Natural killer cell (primary cell): ENCODE measurements at regions not wholly inside any gene's neighbourhood (a gene's known extent, or its start where the extent isn't known, plus 50 kb on each side); places are given as distances from the start of the nearest gene placed in this dataset.

Experiments used
- ATAC-seq, 3 donors: fragments of 150-1000 bp in 2 of 3; fragments of 200-7000 bp in 1 of 3; cut with Tn5 transposase; 1 replicate in 1 of 3; 2 replicates in 2 of 3; pipeline ENCODE4 v1.10.0; 2021; ENCODE audit warnings: mild to moderate bottlenecking in 2 of 3, moderate library complexity in 2 of 3
- DNase-seq, 2 donors: peaks; one replicate each; pipeline versions ENCODE4 v3.0.0 to v3.0.0-alpha.2; 2013 to 2021; ENCODE audit warnings: mixed read lengths in 1 of 2
- H3K27ac ChIP-seq: one replicate; pipeline ENCODE4 v1.5.1; 2013; ENCODE audit warnings: mild to moderate bottlenecking, low read length
- H3K27me3 ChIP-seq: one replicate; pipeline ENCODE4 v1.6.1; 2013; ENCODE audit warnings: low read length; ENCODE audit not compliant: control insufficient read depth, insufficient read depth
- H3K36me3 ChIP-seq: one replicate; pipeline ENCODE4 v1.6.1; 2013; ENCODE audit warnings: low read length; ENCODE audit not compliant: control insufficient read depth, insufficient read depth
- H3K4me1 ChIP-seq: one replicate; pipeline ENCODE4 v1.6.1; 2013; ENCODE audit warnings: low read length; ENCODE audit not compliant: control insufficient read depth, insufficient read depth
- H3K4me3 ChIP-seq: one replicate; pipeline ENCODE4 v1.5.1; 2013; ENCODE audit warnings: low read length
- H3K9me3 ChIP-seq: one replicate; pipeline ENCODE4 v1.6.1; 2013; ENCODE audit warnings: low read length; ENCODE audit not compliant: control insufficient read depth, insufficient read depth
- H3K27ac Mint-ChIP-seq, 2 donors: one replicate each; pipeline ENCODE4 v1.8.0; 2022; ENCODE audit warnings: mild to moderate bottlenecking in 2 of 2, mixed read lengths in 2 of 2, moderate library complexity in 1 of 2
- H3K27me3 Mint-ChIP-seq, 2 donors: one replicate each; pipeline ENCODE4 v1.8.0; 2022; ENCODE audit warnings: low read depth in 2 of 2, mixed read lengths in 2 of 2
- H3K36me3 Mint-ChIP-seq: one replicate; pipeline ENCODE4 v1.8.0; 2022; ENCODE audit warnings: mixed read lengths
- H3K4me1 Mint-ChIP-seq, 2 donors: one replicate each; pipeline ENCODE4 v1.8.0; 2022; ENCODE audit warnings: mixed read lengths in 2 of 2
- H3K4me3 Mint-ChIP-seq: one replicate; pipeline ENCODE4 v1.8.0; 2022; ENCODE audit warnings: mild to moderate bottlenecking, moderate library complexity, mixed read lengths
- H3K9me3 Mint-ChIP-seq, 2 donors: one replicate each; pipeline ENCODE4 v1.8.0; 2022; ENCODE audit warnings: mixed read lengths in 2 of 2
- CTCF ChIP-seq: fragments of 200-600 bp; IDR thresholded peaks from one replicate; pipeline ENCODE4 v1.8.0; 2022; ENCODE audit warnings: antibody characterized with exemption
- WGBS: methylation state at CpG from one replicate; pipeline ENCODE4 v1.1.7; 2013; ENCODE audit warnings: missing lambda C conversion rate; ENCODE audit not compliant: insufficient coverage; 5-methylcytosine and 5-hydroxymethylcytosine counted together
- intact Hi-C: fragments of 100-400 bp; cut with micrococcal nuclease; formaldehyde crosslinking; loops from one replicate; pipeline ENCODE4 v1.14.2; 2022

GRCh38 chr14:23694949-23695663 lies 58.9 kb downstream of the DHRS2 start:
- WGBS: 14% methylated on average over 13 of the region's 13 CpGs
- ATAC-seq (no peak), DNase-seq (no peak)
- Mint-ChIP-seq H3K4me3 (no peak overlapping the region), H3K27ac (no peak overlapping the region), H3K36me3 (no peaks in the 10 kb centered on the region), H3K9me3 (peaks cover 0 to 4% of the 10 kb centered on the region in 2 donors), H3K27me3 (peaks cover 0 to 13% of the 10 kb centered on the region in 2 donors), H3K4me1 (no peaks in the 10 kb centered on the region)
- intact Hi-C loops: no loop called here
- Histone ChIP-seq H3K4me1 (no peaks in the 10 kb centered on the region), H3K36me3 (no peaks in the 10 kb centered on the region), H3K4me3 (no peak overlapping the region), H3K27me3 (peaks cover 13% of the 10 kb centered on the region), H3K9me3 (no peaks in the 10 kb centered on the region), H3K27ac (no peak overlapping the region)
- TF ChIP-seq CTCF: no peak

- Histone ChIP-seq H3K27ac (no peak overlapping the region), H3K27me3 (peaks cover 15% of the 10 kb centered on the region), H3K36me3 (no peaks in the 10 kb centered on the region), H3K9me3 (no peaks in the 10 kb centered on the region), H3K4me3 (no peak overlapping the region), H3K4me1 (no peaks in the 10 kb centered on the region)
- ATAC-seq: no peak
- no peaks in the 10 kb centered on the region for H3K4me1 Mint-ChIP-seq
- H3K36me3 Mint-ChIP-seq: no peaks in the 10 kb centered on the region
- H3K9me3 Mint-ChIP-seq: peaks cover 0 to 4% of the 10 kb centered on the region in 2 donors
- no peak overlapping the region for H3K27ac Mint-ChIP-seq
- H3K4me3 Mint-ChIP-seq: no peak overlapping the region
- 10% methylated on average over 8 of the region's 8 CpGs for WGBS
- H3K27me3 Mint-ChIP-seq: peaks cover 5 to 16% of the 10 kb centered on the region in 2 donors
- no peak for TF ChIP-seq CTCF
- DNase-seq: no peak
- intact Hi-C loops: no loop called here
Observed at GRCh38 chr14:23695664-23695999, 59.5 kb downstream of the DHRS2 start.

GRCh38 chr14:23696701-23697239 lies 60.6 kb downstream of the DHRS2 start:
- Mint-ChIP-seq H3K27ac (no peak overlapping the region), H3K4me1 (no peaks in the 10 kb centered on the region), H3K9me3 (no peaks in the 10 kb centered on the region), H3K36me3 (no peaks in the 10 kb centered on the region), H3K4me3 (no peak overlapping the region), H3K27me3 (peaks cover 12 to 16% of the 10 kb centered on the region in 2 donors)
- H3K36me3 ChIP-seq: no peaks in the 10 kb centered on the region
- intact Hi-C loops: no loop called here
- no peak overlapping the region for H3K27ac ChIP-seq
- no peak overlapping the region for H3K4me3 ChIP-seq
- H3K4me1 ChIP-seq: no peaks in the 10 kb centered on the region
- over 99% methylated on average over 5 of the region's 5 CpGs for WGBS
- ATAC-seq: no peak
- H3K9me3 ChIP-seq: no peaks in the 10 kb centered on the region
- peaks cover 15% of the 10 kb centered on the region for H3K27me3 ChIP-seq
- no peak for DNase-seq
- TF ChIP-seq CTCF: no peak

GRCh38 chr14:23697680-23698079 lies 61.5 kb downstream of the DHRS2 start:
- Histone ChIP-seq H3K36me3 (no peaks in the 10 kb centered on the region), H3K9me3 (no peaks in the 10 kb centered on the region), H3K27me3 (peaks cover 15% of the 10 kb centered on the region), H3K27ac (no peak overlapping the region), H3K4me1 (no peaks in the 10 kb centered on the region), H3K4me3 (no peak overlapping the region)
- Mint-ChIP-seq H3K36me3 (no peaks in the 10 kb centered on the region), H3K27ac (no peak overlapping the region), H3K9me3 (no peaks in the 10 kb centered on the region), H3K4me3 (no peak overlapping the region), H3K27me3 (peaks cover 13 to 21% of the 10 kb centered on the region in 2 donors), H3K4me1 (no peaks in the 10 kb centered on the region)
- no peak for TF ChIP-seq CTCF
- intact Hi-C loops: no loop called here
- 47% methylated on average over 2 of the region's 4 CpGs for WGBS
- no peak for DNase-seq
- ATAC-seq: no peak
